ENCODE measurements at regions not wholly inside any gene's neighbourhood (a gene's known extent, or its start where the extent isn't known, plus 50 kb on each side); places are given as distances from the start of the nearest gene placed in this dataset.

GRCh38 chr15:95825671-95826411, 504.7 kb upstream of the NR2F2 start:
- no peaks in the 10 kb centered on the region for H3K9me3 Mint-ChIP-seq (ENCODE audit: unreplicated experiment)
- no TSS peak for BruUV-seq (replicated peaks)
- TF ChIP-seq, protein P1, sequence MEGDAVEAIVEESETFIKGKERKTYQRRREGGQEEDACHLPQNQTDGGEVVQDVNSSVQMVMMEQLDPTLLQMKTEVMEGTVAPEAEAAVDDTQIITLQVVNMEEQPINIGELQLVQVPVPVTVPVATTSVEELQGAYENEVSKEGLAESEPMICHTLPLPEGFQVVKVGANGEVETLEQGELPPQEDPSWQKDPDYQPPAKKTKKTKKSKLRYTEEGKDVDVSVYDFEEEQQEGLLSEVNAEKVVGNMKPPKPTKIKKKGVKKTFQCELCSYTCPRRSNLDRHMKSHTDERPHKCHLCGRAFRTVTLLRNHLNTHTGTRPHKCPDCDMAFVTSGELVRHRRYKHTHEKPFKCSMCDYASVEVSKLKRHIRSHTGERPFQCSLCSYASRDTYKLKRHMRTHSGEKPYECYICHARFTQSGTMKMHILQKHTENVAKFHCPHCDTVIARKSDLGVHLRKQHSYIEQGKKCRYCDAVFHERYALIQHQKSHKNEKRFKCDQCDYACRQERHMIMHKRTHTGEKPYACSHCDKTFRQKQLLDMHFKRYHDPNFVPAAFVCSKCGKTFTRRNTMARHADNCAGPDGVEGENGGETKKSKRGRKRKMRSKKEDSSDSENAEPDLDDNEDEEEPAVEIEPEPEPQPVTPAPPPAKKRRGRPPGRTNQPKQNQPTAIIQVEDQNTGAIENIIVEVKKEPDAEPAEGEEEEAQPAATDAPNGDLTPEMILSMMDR (IDR thresholded peaks at IDR 0.05; ENCODE audit: unreplicated experiment) = no peak
- H3K4me3 Mint-ChIP-seq (ENCODE audit: unreplicated experiment) = no peak overlapping the region
- no peaks in the 10 kb centered on the region for H3K36me3 Mint-ChIP-seq (ENCODE audit: insufficient read depth, unreplicated experiment)
- ChIA-PET CTCF (interaction anchor here (0.5 to 1.2 kb wide), 2 partner anchors 13 to 1151 kb away, joined by 3 to 6 read pairs; no protein-coding TSS in a partner anchor), POLR2A (no interaction called here)
- no peaks in the 10 kb centered on the region for H3K4me1 Mint-ChIP-seq (ENCODE audit: insufficient read depth, unreplicated experiment)
- no peak for DNase-seq (ENCODE audit: unreplicated experiment)
- intact Hi-C loops (cut with micrococcal nuclease) = no loop called here
- H3K27ac Mint-ChIP-seq (ENCODE audit: low read depth, unreplicated experiment) = no peak overlapping the region
- H3K27me3 Mint-ChIP-seq (ENCODE audit: insufficient read depth, unreplicated experiment) = no peaks in the 10 kb centered on the region

DNA sequence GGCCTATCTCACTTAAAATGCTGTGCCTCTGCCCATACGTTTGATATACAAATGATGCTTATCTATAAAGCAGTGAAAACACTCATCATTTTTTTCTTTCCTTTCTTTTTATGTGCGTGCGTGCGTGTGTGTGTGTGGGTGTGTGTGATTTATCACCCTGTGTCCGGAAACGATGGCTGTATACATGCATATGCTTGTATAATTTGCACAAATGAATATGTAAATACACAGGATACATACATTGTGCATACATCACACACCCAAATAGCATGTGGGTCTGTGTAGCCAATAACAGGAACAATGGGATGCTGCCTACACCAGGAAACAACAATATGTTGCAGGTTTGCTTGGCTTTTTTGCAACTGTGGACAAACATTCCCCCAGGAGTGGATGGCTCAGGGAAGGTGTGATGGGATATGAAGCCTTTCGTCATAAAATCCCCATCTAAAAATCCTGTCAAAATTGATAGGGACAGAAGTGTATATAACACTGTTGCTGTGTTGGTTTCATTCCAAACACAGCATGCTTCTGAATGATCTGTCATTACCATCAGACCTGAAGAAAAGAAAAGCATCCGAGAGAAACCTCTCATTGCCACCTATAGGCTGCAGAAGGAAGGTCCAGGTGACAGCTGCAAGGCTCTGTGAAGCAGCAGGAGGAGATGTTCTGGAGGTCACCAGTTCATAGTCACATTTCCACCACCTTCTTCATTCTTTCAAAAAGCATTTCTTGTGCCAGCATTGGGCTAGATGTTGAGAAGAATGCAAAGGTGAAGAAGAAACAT, 503.9 kb upstream of the NR2F2 start:
- ChIA-PET CTCF (no interaction called here), POLR2A (no interaction called here)
- Mint-ChIP-seq H3K27ac (ENCODE audit: low read depth, unreplicated experiment) (no peak overlapping the region), H3K4me3 (ENCODE audit: unreplicated experiment) (no peak overlapping the region), H3K36me3 (ENCODE audit: insufficient read depth, unreplicated experiment) (no peaks in the 10 kb centered on the region), H3K4me1 (ENCODE audit: insufficient read depth, unreplicated experiment) (no peaks in the 10 kb centered on the region), H3K9me3 (ENCODE audit: unreplicated experiment) (no peaks in the 10 kb centered on the region), H3K27me3 (ENCODE audit: insufficient read depth, unreplicated experiment) (no peaks in the 10 kb centered on the region)
- intact Hi-C loops (cut with micrococcal nuclease) = no loop called here
- peak; percentile 21 for DNase-seq (ENCODE audit: unreplicated experiment)
- TF ChIP-seq, protein P1 (IDR thresholded peaks at IDR 0.05; ENCODE audit: unreplicated experiment) = no peak
- no TSS peak for BruUV-seq (replicated peaks)

- H3K27ac Mint-ChIP-seq (ENCODE audit: low read depth, unreplicated experiment) = no peak overlapping the region
- BruUV-seq (replicated peaks) = no TSS peak
- CTCF ChIA-PET = interaction anchor here (0.7 kb wide), 2 partner anchors 39 to 300 kb away, joined by 3 read pairs; no protein-coding TSS in a partner anchor
- POLR2A ChIA-PET = no interaction called here
- no peaks in the 10 kb centered on the region for H3K27me3 Mint-ChIP-seq (ENCODE audit: insufficient read depth, unreplicated experiment)
- no peak for DNase-seq (ENCODE audit: unreplicated experiment)
- H3K9me3 Mint-ChIP-seq (ENCODE audit: unreplicated experiment) = no peaks in the 10 kb centered on the region
- intact Hi-C loops (cut with micrococcal nuclease) = no loop called here
- H3K4me3 Mint-ChIP-seq (ENCODE audit: unreplicated experiment) = no peak overlapping the region
- H3K36me3 Mint-ChIP-seq (ENCODE audit: insufficient read depth, unreplicated experiment) = no peaks in the 10 kb centered on the region
- TF ChIP-seq, protein P1 (IDR thresholded peaks at IDR 0.05; ENCODE audit: unreplicated experiment) = no peak
- H3K4me1 Mint-ChIP-seq (ENCODE audit: insufficient read depth, unreplicated experiment) = no peaks in the 10 kb centered on the region
These were observed 501.4 kb upstream of the NR2F2 start for GRCh38 chr15:95829062-95829461.

- CTCF ChIA-PET = no interaction called here
- no peak for DNase-seq (ENCODE audit: unreplicated experiment)
- no TSS peak for BruUV-seq (replicated peaks)
- H3K4me3 Mint-ChIP-seq (ENCODE audit: unreplicated experiment) = no peak overlapping the region
- H3K9me3 Mint-ChIP-seq (ENCODE audit: unreplicated experiment) = no peaks in the 10 kb centered on the region
- H3K27ac Mint-ChIP-seq (ENCODE audit: low read depth, unreplicated experiment) = no peak overlapping the region
- H3K4me1 Mint-ChIP-seq (ENCODE audit: insufficient read depth, unreplicated experiment) = no peaks in the 10 kb centered on the region
- TF ChIP-seq, protein P1 (IDR thresholded peaks at IDR 0.05; ENCODE audit: unreplicated experiment) = no peak
- H3K27me3 Mint-ChIP-seq (ENCODE audit: insufficient read depth, unreplicated experiment) = no peaks in the 10 kb centered on the region
- intact Hi-C loops (cut with micrococcal nuclease) = no loop called here
- POLR2A ChIA-PET = interaction anchor here (0.7 kb wide), 1 partner anchor 402 kb away, joined by 4 read pairs; no protein-coding TSS in a partner anchor
- no peaks in the 10 kb centered on the region for H3K36me3 Mint-ChIP-seq (ENCODE audit: insufficient read depth, unreplicated experiment)
These were observed 500.2 kb upstream of the NR2F2 start for GRCh38 chr15:95830281-95830680.

All from MCF 10A (cell line).